ENCODE measurements at regions not wholly inside any gene's neighbourhood (a gene's known extent, or its start where the extent isn't known, plus 50 kb on each side); places are given as distances from the start of the nearest gene placed in this dataset.
"Not testable (repeated sequence)": the region's sequence is repeated elsewhere in the genome, so short reads cannot be mapped to it uniquely, and the experiment has no call there.

DNA sequence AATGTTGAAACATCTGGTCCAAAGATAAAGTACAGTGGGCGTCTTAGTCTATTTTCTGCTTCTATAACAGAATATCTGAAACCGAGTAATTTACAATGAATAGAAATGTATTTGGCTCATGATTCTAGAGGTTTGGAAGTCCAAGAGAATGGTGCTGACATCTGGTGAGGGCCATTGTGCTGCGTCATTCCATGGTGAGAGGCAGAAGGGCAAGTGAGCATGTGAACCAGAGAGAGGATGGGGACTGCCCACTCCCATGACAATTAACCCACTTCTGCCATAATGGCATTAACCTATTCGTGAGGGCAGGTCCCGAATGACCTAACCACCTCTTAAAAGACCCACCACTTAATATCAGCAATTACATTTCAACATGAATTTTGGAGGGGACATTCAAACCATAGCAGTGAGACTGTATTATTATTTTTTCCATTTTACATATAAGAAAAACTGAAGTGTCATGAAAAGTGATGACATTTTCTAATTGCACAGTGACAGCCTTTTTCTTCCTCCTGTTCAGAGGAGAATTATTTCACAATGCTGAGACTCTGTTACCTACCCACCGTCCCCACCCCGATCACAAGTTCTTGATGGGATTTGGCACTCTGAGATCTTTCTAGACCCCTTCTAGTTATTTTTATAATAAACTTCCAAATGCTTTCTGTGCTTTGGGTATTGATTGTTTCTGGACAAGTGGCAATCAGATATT, 238.8 kb downstream of the RPLP1 start:
- DNase-seq = no peak

- DNase-seq = no peak
Measured at GRCh38 chr15:69692342-69692741, 239.7 kb downstream of the RPLP1 start.

GRCh38 chr15:69693059-69693458, 240.4 kb downstream of the RPLP1 start:
- no peak for DNase-seq

- no peak for DNase-seq
Measured at GRCh38 chr15:69696946-69697345, 244.3 kb downstream of the RPLP1 start.

DNA sequence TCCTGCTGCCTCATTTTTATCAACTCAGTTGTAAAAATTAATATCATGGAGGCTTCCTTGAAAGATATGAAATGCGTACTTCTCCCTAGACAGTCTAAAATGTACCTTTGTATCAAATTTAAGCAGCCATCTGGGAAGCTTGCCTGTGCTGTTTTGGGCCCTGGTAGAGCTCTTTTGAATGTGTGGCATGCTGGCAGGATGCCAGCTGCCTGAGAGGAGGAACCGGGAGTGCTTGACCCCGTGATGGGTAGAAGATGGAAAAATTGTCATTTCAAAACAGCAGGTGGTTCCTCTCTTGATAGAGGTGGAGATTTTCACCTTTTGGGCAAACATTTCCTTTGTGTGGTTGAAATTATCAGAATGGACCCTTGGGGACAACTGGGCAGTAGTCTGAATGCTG, 245.3 kb downstream of the RPLP1 start:
- DNase-seq = no peak

DNA sequence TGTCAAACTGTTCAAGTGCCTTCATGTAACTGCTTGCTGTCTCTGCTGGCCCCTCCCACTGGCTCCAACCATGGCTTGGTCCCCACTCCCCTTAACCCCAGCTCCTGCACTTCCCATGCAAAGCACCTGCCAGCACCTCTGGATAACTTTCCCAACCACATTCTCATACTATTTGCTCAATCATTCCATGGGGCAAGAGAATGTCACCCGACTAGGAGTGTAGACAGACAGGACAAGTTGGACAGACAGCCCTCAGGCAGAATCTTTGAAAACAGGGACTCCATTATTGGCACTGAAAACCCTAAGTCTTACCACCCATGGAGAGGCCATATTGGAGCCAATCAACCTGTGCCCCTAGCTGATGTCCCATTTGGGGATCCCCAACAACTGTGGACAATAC, 246.5 kb downstream of the RPLP1 start:
- no peak for DNase-seq

DNA sequence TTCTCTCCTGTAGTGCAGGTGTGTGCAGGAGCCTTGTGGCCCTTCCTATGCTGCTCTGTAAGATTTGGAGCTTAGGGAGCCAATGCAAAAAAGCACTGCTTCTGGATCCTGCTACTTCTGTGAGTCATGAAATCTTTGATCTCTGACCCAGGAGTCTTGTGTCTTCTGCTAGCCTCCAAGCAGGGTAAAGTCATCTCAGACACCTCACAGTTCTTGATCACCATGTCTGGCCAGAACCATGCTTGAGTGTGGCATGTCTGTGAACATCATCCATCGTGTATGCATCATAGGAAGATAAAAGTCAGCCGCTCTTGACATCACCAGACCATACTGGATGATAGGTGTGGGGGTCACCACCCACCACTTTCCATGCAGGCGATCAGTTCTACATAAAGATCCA, 247.8 kb downstream of the RPLP1 start:
- no peak for DNase-seq

DNA sequence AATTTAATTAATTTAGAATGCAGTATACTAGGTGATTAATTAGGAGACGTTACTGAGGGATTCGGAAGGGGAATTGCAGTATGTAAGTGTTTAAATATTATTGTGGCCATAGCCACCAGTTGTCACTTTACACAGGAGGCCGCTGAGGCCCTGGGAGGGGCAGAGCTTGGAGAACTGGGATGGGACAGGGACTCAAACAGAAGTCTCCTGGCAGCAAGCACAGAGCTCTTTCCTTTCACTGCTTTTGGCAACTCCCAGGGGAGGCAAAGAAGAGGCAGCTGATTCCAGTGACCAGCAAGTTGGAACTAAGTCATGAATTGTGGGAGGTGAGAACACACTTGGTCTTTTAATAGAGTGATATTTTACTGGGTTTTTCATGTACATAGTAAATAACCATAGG, 248.6 kb downstream of the RPLP1 start:
- DNase-seq = no peak

- DNase-seq = no peak
Measured at GRCh38 chr15:69703532-69704187, 251.0 kb downstream of the RPLP1 start.

- DNase-seq = no peak
Measured at GRCh38 chr15:69704229-69704628, 251.6 kb downstream of the RPLP1 start.

GRCh38 chr15:69704700-69705099, 252.1 kb downstream of the RPLP1 start:
- no peak for DNase-seq

GRCh38 chr15:69706353-69707097, 253.9 kb downstream of the RPLP1 start:
- no peak for DNase-seq

- not testable (repeated sequence) for DNase-seq
Measured at GRCh38 chr15:69707241-69707640, 254.6 kb downstream of the RPLP1 start.

DNA sequence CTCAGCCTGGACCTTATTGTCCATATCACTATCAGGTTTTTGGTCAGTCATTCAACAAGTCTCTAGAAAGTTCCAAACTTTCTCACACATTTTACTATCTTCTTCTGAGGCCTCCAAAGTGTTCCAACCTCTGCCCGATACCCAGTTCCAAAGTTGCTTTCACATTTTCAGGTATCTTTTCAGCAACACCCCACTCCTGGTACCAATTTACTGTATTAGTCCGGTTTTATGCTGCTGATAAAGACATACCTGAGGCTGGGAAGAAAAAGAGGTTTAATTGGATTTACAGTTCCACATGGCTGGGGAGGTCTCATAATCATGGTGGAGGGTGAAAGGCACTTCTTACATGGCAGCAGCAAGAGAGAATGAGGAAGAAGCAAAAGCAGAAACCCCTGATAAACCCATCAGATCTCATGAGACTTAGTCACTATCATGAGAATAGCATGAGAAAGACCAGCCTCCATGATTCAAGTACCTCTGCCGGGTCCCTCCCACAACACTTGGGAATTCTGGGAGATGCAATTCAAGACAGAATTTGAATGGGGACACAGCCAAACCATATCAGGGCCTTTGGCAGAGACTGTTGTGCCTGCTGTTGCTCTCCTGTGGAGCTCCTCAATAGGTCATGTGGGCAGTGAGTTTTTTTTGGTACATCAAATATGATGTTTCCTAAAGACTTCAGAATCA, 256.0 kb downstream of the RPLP1 start:
- not testable (repeated sequence) for DNase-seq

GRCh38 chr15:69712991-69713390, 260.4 kb downstream of the RPLP1 start:
- no peak for DNase-seq

DNA sequence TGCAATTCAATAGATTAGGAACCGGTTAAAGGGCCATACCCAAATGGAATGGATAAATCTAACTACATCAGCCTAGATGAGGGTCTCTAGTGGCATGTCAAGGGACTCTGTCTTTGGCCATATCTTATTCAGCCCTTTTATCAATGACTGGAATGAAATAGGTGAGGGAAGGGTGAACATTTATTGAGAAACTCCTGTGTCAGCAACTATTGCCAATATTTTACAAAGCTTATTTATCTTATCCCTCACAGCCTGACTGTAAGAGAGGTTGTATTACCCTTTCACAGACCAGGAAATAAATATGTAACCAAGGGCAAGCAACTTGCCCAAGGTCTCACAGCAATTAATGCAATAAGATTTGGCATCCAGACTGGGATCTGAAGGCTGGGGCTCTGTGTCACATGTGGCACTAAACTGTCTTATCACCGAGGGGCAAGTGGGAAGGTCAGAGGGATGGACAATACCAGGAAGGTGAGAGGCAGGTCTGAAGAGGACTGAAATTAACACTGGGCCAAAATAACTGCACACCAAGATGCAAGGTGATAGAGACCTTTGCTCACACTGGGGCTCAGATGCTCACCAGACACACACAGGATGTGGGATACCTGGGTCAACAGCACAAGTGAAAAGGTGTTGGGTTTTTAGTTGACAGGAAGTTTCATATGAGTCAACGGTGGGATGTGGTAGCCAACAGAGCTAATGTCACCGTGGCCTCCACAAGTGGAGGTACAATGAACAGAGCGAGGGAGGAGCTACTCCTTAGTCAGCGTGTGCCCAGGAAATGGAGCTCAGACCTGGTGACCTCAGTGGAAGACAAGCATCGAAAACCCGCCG, 261.3 kb downstream of the RPLP1 start:
- DNase-seq = peak; percentile 76

DNA sequence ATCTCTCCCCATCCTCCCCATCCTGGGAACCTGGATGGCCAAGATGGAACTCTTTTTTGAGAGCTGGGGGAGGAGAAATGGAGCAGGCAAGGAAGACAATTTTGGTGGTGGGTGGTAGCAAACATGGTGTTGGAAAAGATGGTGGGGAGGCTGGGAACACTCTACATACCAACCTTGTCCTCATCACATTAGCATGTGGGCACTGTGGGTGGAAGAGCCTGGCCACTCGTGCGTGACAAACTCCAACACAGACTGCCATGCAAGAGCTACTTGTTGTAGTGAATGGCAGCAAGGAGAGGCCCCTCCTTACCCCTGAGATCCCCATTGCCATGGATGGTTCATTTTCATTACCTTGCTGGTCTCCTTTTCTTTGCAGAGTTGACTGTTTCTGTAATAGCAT, 262.6 kb downstream of the RPLP1 start:
- no peak for DNase-seq

GRCh38 chr15:69718436-69718835, 265.8 kb downstream of the RPLP1 start:
- no peak for DNase-seq

- peak; percentile 36 for DNase-seq
Measured at GRCh38 chr15:69718916-69719315, 266.3 kb downstream of the RPLP1 start.

- DNase-seq = peak; percentile 68
Measured at GRCh38 chr15:69719527-69720240, 267.1 kb downstream of the RPLP1 start.

DNA sequence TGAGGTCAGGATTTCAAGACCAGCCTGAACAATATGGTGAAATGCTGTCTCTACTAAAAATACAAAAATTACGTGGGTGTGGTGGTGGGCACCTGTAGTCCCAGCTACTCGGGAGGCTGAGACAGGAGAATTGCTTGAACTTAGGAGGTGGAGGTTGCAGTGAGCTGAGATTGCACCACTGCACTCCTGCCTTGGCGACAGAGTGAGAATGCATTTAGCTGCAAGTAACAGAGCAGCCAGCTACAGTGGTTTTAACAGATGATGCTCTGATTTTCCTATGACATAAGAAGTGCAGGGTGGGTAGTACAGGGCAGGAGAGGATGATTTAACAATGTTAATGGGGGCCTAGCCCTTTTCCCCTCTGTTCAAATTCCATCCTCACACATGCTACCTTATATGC, 267.9 kb downstream of the RPLP1 start:
- DNase-seq = no peak

DNA sequence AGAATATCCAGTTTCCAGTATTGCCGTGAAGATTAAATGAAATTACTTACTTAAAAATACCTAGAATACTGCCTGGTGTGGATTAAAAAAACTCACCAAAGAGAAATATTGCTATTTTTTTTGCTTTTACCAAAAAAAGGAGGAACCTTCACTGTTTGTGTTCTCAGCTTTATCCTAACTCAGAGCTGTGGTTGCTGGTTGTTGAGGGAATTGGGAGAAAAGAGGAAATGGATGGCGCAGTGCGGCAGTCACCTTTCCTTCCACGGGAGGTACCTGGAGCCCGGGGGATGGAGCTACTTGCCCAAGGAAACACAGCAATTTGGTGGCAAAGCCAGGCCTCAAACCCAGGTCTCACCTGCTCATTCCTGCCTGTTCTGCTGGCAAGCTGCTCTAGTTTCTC, 270.3 kb downstream of the RPLP1 start:
- no peak for DNase-seq
